CD4-positive, alpha-beta T cell treated with Interferon alpha-2 for 1 hour (primary cell): ENCODE measurements at regions not wholly inside any gene's neighbourhood (a gene's known extent, or its start where the extent isn't known, plus 50 kb on each side); places are given as distances from the start of the nearest gene placed in this dataset.
A peak's percentile ranks its signal among the peaks of the same experiment; 100 is the strongest.

ENCODE experiments used
- DNase-seq, 2 donors: peaks; one replicate each; pipeline ENCODE4 v3.0.0-alpha.2; 2020 to 2022

DNA sequence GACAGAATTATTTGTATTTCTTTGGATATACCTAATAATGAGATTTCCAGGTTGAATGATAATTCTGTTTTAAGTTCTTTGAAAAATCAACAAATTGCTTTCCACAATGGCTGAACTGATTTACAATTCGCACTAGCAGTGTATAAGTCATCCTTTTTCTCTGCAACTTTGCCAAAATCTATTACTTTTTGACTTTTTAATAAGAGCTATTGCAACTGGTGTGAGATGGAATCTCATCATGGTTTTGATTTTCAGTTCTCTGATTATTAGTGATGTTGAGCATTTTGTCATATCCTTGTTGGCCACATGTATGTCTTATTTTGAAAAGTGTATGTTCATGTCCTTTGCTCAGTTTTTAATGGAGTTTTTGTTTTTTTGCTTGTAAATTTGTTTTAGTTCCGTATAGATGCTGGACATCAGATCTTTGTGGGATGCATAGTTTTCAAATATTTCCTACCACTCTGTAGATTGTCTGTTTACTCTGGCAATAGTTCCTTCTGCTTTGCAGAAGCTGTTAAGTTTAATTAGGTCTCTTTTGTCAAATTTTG, 409.8 kb upstream of the CITED2 start:
- DNase-seq = no peak

- DNase-seq = no peak
Observed at GRCh38 chr6:139779988-139780774, 405.7 kb upstream of the CITED2 start.

DNA sequence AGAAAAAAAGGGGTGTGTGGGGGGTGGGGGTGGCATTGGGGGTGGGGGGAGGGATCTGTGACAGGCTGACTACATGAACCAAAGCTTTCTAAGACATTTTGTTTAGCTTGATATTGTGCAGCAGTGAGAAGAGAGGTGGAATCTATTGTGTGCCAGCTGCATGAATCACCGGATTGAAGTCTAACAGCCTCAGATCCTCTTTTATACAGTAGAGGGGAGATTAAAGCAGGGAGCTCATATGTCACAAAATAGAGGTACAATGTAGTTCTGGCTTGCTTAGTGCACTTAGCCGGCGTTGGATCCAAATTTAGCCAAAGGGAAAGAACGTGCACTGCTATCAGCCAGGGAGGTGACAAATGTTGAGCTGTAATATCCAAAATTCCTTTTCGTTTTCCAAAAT, 404.2 kb upstream of the CITED2 start:
- no peak for DNase-seq

- no peak for DNase-seq
Observed at GRCh38 chr6:139778106-139778505, 403.7 kb upstream of the CITED2 start.

GRCh38 chr6:139777202-139777970, 402.9 kb upstream of the CITED2 start:
- DNase-seq = no peak

GRCh38 chr6:139776041-139776440, 401.6 kb upstream of the CITED2 start:
- no peak for DNase-seq

DNA sequence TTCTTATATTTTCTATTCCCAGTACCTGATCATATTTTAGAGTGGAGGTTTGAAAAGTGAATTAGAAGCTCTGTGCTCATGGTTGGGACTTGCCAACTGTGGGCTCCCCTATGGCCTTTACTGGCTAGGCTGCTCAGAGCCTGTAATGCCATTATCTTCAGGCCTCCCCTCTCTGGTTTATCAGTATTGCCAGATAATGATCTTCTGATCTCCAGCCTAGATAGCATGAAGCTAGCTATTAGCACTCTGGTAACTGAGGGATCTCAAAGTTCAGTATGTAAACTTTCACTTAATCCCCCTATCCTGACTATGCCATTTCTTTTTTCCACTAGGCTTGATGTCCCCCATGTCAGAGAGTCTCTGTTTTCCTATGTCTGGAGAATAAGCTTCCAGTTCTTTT, 393.7 kb upstream of the CITED2 start:
- DNase-seq = no peak

GRCh38 chr6:139766796-139767195, 392.3 kb upstream of the CITED2 start:
- no peak for DNase-seq

DNA sequence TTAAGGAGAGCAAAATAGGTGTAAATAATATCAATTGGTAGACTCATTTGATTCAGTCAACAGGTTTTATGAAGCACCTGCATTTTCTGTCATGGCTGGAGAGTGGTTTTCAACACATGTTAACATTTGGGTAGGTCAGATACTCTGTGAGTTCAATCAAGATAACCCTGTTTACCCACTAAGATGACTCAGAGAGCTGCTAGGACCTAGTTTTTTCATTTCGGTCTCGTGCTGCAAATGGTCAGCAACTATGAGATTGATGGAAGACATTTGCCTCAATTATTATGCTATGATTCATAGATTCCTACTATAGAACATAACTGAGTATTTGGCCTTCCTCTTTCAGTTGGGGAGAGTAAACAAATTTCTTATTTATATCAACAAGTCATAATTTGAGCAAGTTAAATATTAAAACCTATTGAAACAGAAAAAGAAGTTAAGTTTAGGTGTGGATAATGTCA, 391.4 kb upstream of the CITED2 start:
- no peak for DNase-seq

DNA sequence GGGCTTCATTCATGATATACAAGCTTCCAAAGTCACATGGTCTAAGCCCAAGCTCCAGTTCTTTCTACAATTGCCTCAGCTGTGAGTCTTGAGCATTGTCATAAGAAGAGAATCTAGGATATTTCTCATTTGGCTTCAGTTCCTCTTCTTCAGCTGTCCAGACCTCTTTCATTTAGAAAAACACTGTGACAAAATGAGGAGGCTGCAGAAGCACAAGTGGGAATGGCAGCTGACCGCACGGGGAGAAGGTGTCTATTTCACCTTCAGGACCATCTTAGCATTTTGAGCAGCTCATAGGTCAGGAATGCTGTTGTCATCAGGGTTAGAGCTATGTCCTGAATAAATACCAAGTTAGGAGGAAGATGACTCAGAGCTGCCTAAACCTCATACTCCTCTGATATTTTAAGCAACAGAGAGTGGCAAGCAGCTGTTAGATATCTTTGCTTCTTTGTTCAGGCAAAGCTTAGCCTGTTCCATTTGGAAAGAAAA, 390.1 kb upstream of the CITED2 start:
- no peak for DNase-seq

- DNase-seq = no peak
Observed at GRCh38 chr6:139763468-139764210, 389.2 kb upstream of the CITED2 start.

- DNase-seq = peak in 1 of 2 donors; percentile 58
Observed at GRCh38 chr6:139762587-139763031, 388.2 kb upstream of the CITED2 start.

DNA sequence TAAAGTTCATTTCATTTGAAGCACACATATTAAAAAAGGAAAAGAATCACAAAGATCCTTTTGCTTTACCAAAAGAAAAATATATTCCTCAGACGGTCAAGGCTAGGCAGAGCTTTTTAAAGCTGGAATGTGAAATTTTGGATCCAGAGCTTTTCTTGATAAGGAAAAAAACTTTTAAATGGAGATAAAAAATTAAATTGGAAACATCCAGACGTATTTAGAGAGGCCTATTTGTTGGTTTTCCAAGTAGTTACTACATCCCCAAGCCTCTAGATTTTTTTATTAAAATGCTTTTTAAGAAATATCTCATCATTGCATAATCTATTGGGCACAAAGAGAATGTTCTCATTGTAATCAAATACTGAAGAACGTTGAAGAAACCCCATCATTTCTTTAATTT, 385.7 kb upstream of the CITED2 start:
- DNase-seq = no peak

DNA sequence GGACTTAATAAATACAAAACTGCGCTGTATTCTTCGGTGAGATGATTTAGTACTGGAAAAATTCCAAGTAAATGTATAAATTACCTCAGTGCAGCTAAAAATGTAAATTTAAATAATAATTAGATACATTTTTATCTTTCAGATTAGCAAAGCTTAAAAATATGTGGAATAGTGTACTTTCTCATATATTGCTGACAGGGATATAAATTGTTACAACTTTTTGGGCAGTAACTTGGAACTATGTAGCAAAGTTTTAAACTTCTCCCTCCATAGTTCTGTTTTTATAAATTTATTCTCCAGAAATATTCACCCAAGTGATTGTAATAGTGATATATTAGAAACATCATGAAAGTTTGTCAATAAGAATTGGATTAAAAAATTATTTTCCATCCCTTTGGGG, 384.6 kb upstream of the CITED2 start:
- no peak for DNase-seq

DNA sequence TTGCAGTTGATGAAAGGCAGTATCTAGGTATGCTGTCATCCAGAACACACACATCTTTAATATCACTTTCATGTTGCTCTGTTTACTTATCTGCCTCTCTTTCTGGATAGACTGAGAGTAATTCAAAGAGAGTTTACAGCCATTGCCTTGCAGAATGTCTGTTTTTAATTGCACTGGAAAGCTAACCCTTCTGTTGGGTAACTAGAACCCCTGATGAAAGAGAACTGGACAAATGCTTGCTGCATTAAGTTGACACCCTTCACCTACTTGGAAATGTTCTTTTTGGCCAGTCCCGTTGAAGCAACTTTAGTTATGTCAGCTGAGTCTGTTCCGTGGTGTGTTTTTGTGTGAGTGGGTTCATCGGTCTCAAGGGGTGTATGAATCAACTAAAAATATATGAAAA, 383.8 kb upstream of the CITED2 start:
- DNase-seq = no peak

DNA sequence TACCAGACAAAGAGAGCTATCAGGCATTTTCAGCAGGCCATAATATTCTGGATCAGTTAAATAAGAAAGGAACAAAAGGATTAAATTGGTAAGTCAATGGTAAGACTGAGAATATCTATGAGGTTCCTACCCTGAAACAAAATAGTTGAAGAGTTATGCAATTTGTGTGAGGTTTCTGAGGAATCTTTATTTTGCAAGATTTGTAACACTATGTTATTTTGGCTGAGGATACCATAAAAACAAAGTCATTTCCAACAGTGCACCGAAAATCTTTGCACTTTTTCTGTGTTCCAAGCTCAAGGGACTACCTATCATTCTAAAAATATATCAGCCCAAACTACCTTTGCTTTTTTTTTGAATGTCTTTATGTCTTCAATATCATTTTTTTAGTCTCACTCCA, 383.3 kb upstream of the CITED2 start:
- DNase-seq = no peak

DNA sequence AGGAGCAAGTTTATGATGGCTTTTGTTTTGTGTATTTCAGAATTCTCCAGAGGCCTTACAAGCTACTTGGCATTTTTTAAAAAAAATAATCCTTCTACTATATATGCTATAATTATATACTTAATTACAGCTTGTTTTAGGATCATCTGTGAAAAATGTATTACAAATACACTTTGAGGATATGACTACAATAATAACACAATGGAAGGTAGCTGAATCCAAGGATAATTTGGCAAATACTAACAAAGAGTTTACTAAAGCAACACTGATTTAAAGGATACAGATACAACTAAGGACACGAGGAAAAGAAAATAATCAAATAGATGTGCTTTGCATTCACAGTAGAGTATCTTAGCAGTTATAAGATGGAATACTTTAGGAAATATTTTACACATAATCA, 381.9 kb upstream of the CITED2 start:
- DNase-seq = no peak

DNA sequence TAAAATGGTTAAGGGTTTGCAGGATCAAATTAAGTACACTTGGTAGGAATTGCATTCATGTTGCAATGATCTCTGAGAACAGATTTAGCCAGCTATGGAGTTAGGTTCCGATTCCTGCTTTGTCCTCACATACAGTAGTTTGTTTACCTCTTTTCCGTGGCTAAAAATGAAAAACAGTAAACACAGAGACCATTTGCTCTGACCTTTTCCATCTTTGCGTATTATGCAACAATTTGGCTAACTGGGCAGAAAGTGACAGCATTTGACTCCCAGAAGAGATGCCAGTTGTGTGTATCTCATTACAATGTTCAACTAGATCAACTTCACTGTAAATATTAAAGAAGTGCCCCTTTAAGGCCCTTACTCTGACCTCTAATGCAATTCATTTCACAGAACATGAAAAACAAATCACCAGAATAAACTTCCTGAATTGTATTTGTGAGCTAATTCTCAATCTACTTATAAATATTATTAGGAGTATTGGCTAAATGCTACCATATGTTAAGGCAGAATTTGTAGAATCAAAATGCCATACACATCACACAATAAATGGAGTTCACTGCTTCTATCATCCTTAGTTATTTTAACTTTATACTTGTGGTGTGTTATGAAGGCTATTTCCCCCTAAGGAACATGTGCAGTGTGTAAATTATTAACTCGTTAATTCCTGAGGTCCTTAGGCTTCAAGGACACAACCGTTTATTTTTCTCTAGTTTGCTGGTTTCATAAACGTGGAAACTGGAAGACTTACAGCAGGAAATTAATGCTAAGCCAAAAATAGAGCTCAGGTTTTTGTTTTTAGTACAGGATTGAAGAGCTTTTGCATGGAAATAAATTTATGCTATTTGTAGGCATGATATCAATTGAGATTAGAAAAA, 380.7 kb upstream of the CITED2 start:
- DNase-seq = no peak

DNA sequence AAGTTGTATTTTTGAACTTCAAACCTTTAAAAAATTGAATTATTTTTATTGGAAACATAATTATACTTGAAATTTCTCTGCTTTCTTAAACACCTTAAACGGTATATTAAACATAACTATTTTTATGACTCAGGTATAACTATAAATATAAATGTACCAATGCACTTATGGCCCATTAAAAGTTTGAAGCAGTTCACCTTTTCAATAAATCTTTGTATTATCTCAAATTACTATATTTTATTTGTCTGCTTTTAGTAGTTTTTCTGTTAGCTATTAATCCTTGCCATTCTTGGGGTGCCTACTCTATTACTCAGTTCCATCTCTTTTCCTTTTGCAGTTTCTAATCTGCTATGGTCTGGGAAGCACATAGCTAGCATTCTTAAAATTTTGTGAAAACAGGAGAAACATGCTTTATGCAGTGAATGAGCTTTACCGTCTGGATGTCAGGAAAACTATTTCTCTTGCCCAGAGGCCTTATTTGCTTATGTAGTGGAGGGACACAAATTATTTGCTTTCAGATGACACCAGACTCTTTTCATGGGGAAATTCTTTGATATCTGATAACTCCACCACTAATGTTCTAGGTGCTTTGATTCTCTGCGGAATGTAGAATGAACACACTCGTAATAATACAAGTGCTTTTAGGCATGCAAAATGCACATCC, 378.9 kb upstream of the CITED2 start:
- DNase-seq = no peak

GRCh38 chr6:139752086-139752485, 377.6 kb upstream of the CITED2 start:
- DNase-seq = no peak

DNA sequence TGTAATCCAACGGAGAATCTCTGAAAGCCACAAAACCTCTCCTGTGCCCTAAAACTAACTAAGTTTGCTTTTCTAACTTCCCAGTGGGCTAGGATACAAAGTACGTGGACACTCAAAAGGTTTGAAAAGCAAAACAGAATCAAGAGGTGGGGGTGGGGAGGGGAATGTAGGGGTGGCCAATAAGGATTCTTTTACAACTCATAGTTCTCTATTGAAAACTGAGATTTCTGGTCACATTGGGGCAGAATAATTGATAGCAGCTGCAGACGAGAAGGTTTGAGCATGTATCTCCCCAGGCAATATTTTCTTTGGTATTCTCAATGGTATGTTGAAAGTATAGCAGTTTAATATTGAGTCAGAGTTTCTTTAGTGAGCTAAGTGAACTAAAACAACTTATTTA, 376.7 kb upstream of the CITED2 start:
- no peak for DNase-seq
